ENCODE measurements at regions not wholly inside any gene's neighbourhood (a gene's known extent, or its start where the extent isn't known, plus 50 kb on each side); places are given as distances from the start of the nearest gene placed in this dataset.

DNA sequence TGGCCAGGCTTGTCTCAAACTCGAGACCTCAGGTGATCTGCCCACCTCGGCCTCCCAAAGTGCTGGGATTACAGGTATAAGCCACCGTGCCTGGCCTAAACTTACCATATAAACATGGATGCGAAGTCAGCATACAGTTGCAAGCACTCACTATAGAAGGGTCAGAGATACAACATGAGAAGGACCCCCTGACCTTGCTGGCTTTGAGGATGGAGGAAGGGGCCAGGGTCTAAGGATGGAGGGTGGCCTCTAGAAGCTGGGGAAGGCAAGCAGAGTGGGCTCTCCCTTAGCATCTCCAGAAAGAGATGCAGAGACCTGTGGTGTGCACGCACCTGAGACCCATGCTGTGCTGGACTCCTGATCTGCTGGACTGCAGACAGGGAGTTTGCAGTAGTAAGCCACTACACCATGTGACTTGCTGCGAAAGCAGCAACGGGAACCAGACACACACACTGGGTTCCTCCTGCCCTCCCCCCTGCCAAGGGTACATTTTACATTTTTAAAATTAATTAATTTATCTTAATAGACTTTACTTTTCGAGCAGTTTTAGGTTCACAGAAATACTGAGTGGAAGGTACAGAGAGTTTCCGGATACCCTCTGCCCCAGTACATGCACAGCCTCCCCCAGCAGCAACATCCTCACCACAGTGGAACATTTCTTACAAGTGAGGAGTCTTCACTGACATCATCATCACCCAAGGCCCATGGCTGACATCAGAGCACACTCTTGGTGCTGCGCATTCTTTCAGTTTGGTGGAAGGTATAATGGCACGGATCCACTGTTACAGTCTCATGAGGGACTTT lies 170.1 kb upstream of the B3GAT1 start:
- no peaks in the 10 kb centered on the region for H3K4me1 ChIP-seq (ENCODE audit: control insufficient read depth, insufficient read depth, low read length)

GRCh38 chr11:134581121-134581626 lies 169.1 kb upstream of the B3GAT1 start:
- H3K27ac ChIP-seq (ENCODE audit: low read depth, low read length) = no peak overlapping the region
- H3K36me3 ChIP-seq (ENCODE audit: control insufficient read depth, insufficient read depth, low read length) = no peaks in the 10 kb centered on the region
- no peak overlapping the region for H3K9ac ChIP-seq (ENCODE audit: low read length)
- H3K4me1 ChIP-seq (ENCODE audit: control insufficient read depth, insufficient read depth, low read length) = no peaks in the 10 kb centered on the region
- no peaks in the 10 kb centered on the region for H3K27me3 ChIP-seq (ENCODE audit: control insufficient read depth, insufficient read depth, low read length)
- no peak overlapping the region for H3K4me3 ChIP-seq (ENCODE audit: low read length)

More for the DNA sequence above, 170.1 kb upstream of the B3GAT1 start:
- Histone ChIP-seq H3K27me3 (ENCODE audit: control insufficient read depth, insufficient read depth, low read length) (no peaks in the 10 kb centered on the region), H3K36me3 (ENCODE audit: control insufficient read depth, insufficient read depth, low read length) (no peaks in the 10 kb centered on the region), H3K9ac (ENCODE audit: low read length) (no peak overlapping the region), H3K4me3 (ENCODE audit: low read length) (no peak overlapping the region), H3K27ac (ENCODE audit: low read depth, low read length) (no peak overlapping the region)

- Histone ChIP-seq H3K27ac (ENCODE audit: low read depth, low read length) (no peak overlapping the region), H3K4me3 (ENCODE audit: low read length) (no peak overlapping the region), H3K27me3 (ENCODE audit: control insufficient read depth, insufficient read depth, low read length) (no peaks in the 10 kb centered on the region), H3K36me3 (ENCODE audit: control insufficient read depth, insufficient read depth, low read length) (no peaks in the 10 kb centered on the region), H3K9ac (ENCODE audit: low read length) (no peak overlapping the region), H3K4me1 (ENCODE audit: control insufficient read depth, insufficient read depth, low read length) (no peaks in the 10 kb centered on the region)
These were observed 168.6 kb upstream of the B3GAT1 start for GRCh38 chr11:134580610-134580975.

- Histone ChIP-seq H3K9ac (ENCODE audit: low read length) (no peak overlapping the region), H3K36me3 (ENCODE audit: control insufficient read depth, insufficient read depth, low read length) (no peaks in the 10 kb centered on the region), H3K27me3 (ENCODE audit: control insufficient read depth, insufficient read depth, low read length) (no peaks in the 10 kb centered on the region), H3K4me3 (ENCODE audit: low read length) (no peak overlapping the region), H3K4me1 (ENCODE audit: control insufficient read depth, insufficient read depth, low read length) (no peaks in the 10 kb centered on the region), H3K27ac (ENCODE audit: low read depth, low read length) (no peak overlapping the region)
These were observed 167.9 kb upstream of the B3GAT1 start for GRCh38 chr11:134579724-134580609.

GRCh38 chr11:134578807-134579723 lies 167.0 kb upstream of the B3GAT1 start:
- Histone ChIP-seq H3K4me1 (ENCODE audit: control insufficient read depth, insufficient read depth, low read length) (no peaks in the 10 kb centered on the region), H3K27me3 (ENCODE audit: control insufficient read depth, insufficient read depth, low read length) (no peaks in the 10 kb centered on the region), H3K4me3 (ENCODE audit: low read length) (no peak overlapping the region), H3K36me3 (ENCODE audit: control insufficient read depth, insufficient read depth, low read length) (no peaks in the 10 kb centered on the region), H3K9ac (ENCODE audit: low read length) (no peak overlapping the region), H3K27ac (ENCODE audit: low read depth, low read length) (no peak overlapping the region)

DNA sequence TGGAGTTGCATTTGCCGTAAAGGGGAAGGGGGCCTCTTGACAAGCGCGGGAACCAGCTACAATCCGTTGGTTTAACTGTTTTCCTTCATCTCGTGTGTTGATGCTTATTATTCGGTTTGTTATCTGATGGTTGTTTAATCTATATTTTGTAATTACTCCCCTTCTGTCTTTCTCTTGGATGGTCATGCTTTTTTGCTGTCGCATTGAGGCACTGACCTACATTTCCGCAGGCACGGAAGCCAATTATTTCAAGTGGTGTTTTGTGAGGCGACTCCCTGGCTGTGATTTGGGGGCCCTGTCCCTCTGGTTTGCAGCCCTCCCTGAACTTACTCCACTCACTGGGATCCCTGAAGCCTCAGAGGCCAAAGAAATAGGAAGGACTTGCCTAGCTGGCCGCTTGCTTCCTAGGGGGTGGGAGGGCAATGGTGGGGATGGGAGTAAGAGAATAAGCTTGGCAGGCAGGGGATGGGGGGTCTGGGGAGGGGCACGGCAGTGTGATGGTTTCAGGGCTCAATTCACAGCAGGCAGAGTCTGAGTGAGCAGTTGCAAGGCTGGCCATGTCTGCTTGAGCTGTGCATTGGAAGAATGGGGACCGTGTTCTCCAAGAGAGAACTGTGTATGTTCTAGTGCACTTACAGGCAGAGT lies 165.8 kb upstream of the B3GAT1 start:
- Histone ChIP-seq H3K9ac (ENCODE audit: low read length) (no peak overlapping the region), H3K27ac (ENCODE audit: low read depth, low read length) (no peak overlapping the region), H3K27me3 (ENCODE audit: control insufficient read depth, insufficient read depth, low read length) (no peaks in the 10 kb centered on the region), H3K4me3 (ENCODE audit: low read length) (no peak overlapping the region), H3K36me3 (ENCODE audit: control insufficient read depth, insufficient read depth, low read length) (no peaks in the 10 kb centered on the region), H3K4me1 (ENCODE audit: control insufficient read depth, insufficient read depth, low read length) (no peaks in the 10 kb centered on the region)

GRCh38 chr11:134576721-134577171 lies 164.7 kb upstream of the B3GAT1 start:
- no peaks in the 10 kb centered on the region for H3K27me3 ChIP-seq (ENCODE audit: control insufficient read depth, insufficient read depth, low read length)
- no peaks in the 10 kb centered on the region for H3K36me3 ChIP-seq (ENCODE audit: control insufficient read depth, insufficient read depth, low read length)
- H3K27ac ChIP-seq (ENCODE audit: low read depth, low read length) = no peak overlapping the region
- H3K4me1 ChIP-seq (ENCODE audit: control insufficient read depth, insufficient read depth, low read length) = no peaks in the 10 kb centered on the region
- H3K4me3 ChIP-seq (ENCODE audit: low read length) = no peak overlapping the region
- no peak overlapping the region for H3K9ac ChIP-seq (ENCODE audit: low read length)

DNA sequence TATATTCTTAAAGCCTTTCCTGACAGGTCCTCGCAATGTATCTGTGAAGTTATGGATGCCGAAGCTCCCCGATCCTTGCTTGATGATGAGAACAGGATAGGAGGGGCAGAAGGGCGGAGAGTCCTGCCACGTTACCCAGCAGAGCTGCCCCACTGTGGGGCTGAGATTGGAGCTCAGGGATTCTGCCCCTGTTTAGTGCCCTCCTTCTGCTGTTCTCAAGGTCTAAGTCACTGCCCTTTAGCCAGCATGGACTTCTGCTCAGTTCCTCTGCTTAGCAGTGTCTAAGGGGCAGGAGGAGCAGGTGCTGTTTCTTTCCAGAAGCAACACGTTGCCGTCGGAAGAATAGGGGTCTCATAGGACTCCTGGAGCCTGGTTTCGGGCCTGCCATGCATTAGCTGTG lies 164.2 kb upstream of the B3GAT1 start:
- Histone ChIP-seq H3K36me3 (ENCODE audit: control insufficient read depth, insufficient read depth, low read length) (no peaks in the 10 kb centered on the region), H3K9ac (ENCODE audit: low read length) (no peak overlapping the region), H3K27ac (ENCODE audit: low read depth, low read length) (no peak overlapping the region), H3K27me3 (ENCODE audit: control insufficient read depth, insufficient read depth, low read length) (no peaks in the 10 kb centered on the region), H3K4me1 (ENCODE audit: control insufficient read depth, insufficient read depth, low read length) (no peaks in the 10 kb centered on the region), H3K4me3 (ENCODE audit: low read length) (no peak overlapping the region)

DNA sequence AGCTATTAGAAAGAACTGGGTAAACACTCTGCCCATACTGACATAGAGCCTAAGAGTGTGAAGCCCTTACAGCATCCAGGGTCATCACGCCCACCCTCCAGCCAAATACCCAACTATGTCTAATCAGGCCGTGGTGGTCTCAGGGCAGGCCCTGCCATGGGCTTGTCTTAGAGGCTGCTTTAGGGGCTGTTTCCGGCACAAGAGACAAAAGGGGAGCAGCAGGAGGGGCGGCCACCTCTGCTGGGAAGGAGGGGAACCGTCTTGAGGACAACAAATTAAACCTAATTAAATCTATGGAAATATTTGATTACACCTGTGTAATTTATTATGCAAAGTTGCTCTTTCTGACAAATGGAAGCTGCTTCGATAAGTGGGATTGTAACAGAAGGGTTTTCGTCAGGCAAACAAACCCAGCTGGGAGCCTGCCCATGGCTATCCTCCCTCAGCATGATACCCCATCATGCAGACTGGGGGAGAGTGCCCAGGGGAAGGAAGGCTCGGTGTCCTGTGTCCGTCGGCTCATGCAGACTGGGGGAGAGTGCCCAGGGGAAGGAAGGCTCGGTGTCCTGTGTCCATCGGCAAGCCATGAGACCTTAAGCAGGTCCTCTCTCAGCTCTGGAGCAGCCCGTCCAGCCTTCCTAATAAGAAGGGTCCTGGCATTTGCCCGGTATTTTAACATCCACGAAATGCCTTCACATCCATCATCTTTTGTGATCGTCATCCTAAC lies 163.6 kb upstream of the B3GAT1 start:
- Histone ChIP-seq H3K36me3 (ENCODE audit: control insufficient read depth, insufficient read depth, low read length) (no peaks in the 10 kb centered on the region), H3K27ac (ENCODE audit: low read depth, low read length) (no peak overlapping the region), H3K27me3 (ENCODE audit: control insufficient read depth, insufficient read depth, low read length) (no peaks in the 10 kb centered on the region), H3K4me1 (ENCODE audit: control insufficient read depth, insufficient read depth, low read length) (no peaks in the 10 kb centered on the region), H3K9ac (ENCODE audit: low read length) (no peak overlapping the region), H3K4me3 (ENCODE audit: low read length) (no peak overlapping the region)

GRCh38 chr11:134574947-134575346 lies 162.9 kb upstream of the B3GAT1 start:
- H3K4me1 ChIP-seq (ENCODE audit: control insufficient read depth, insufficient read depth, low read length) = no peaks in the 10 kb centered on the region
- no peak overlapping the region for H3K4me3 ChIP-seq (ENCODE audit: low read length)
- no peaks in the 10 kb centered on the region for H3K36me3 ChIP-seq (ENCODE audit: control insufficient read depth, insufficient read depth, low read length)
- H3K27me3 ChIP-seq (ENCODE audit: control insufficient read depth, insufficient read depth, low read length) = no peaks in the 10 kb centered on the region
- H3K9ac ChIP-seq (ENCODE audit: low read length) = no peak overlapping the region
- H3K27ac ChIP-seq (ENCODE audit: low read depth, low read length) = no peak overlapping the region

- H3K36me3 ChIP-seq (ENCODE audit: control insufficient read depth, insufficient read depth, low read length) = no peaks in the 10 kb centered on the region
- H3K4me3 ChIP-seq (ENCODE audit: low read length) = no peak overlapping the region
- no peak overlapping the region for H3K27ac ChIP-seq (ENCODE audit: low read depth, low read length)
- H3K9ac ChIP-seq (ENCODE audit: low read length) = no peak overlapping the region
- H3K27me3 ChIP-seq (ENCODE audit: control insufficient read depth, insufficient read depth, low read length) = no peaks in the 10 kb centered on the region
- no peaks in the 10 kb centered on the region for H3K4me1 ChIP-seq (ENCODE audit: control insufficient read depth, insufficient read depth, low read length)
These were observed 162.4 kb upstream of the B3GAT1 start for GRCh38 chr11:134574425-134574824.
